ENCODE measurements at regions not wholly inside any gene's neighbourhood (a gene's known extent, or its start where the extent isn't known, plus 50 kb on each side); places are given as distances from the start of the nearest gene placed in this dataset.
A peak's percentile ranks its signal among the peaks of the same experiment; 100 is the strongest.

GRCh38 chr2:200137271-200137670, 169.2 kb upstream of the SPATS2L start:
- no peak for DNase-seq (ENCODE audit: low spot score)

DNA sequence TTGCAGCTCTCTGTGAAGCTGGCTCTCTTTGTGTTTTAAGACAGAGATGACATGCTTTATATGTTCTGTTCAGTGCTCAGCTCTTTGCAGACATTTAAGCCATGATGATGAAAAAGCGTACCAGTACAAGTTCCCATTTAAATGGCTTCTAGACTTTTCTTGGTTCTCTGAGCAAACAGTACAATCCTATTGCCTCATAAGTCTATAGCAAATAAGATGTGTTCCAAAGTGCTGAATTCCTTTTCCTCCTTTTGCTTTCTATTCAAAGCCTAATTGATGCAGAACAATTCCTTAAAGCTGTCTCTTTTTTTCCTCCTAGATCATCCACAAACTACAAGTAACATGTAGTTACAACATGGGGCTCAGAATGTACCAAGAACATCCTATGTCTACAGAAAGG, 168.8 kb upstream of the SPATS2L start:
- DNase-seq (ENCODE audit: low spot score) = no peak

DNA sequence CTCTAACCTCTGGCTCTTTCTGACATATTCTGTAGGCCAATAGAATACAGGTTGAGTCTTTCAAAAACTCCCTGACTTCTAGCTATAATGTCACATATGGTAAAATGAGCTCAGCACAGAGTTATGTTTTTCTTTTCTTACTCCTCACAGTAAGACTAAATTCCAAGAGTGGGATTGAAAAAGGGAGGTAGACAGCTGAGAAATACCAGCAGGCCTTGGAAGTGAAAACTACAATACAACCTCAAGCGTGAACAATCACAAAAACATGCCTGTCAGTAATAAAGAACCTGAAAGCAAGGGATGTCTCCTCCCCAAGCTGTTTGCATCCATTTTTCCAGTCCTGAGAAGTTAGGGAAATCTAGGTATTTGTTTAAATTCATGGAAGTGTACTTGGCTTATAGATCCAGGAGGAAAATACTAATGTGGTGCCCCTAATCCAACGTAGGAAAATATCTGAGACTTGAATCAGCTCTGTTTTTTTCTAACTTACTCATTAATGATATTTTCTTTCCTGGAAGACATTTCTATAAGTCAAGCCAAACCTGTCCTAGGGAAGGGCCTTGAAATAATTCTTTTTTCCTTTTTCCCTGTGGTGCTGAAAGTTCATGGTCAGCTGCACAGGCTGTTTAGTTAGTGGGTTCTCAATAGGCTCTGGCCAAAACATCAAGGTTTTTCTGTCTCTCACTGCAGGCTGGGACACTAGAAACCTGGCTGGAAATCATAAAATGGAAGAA, 167.9 kb upstream of the SPATS2L start:
- DNase-seq (ENCODE audit: low spot score) = no peak

DNA sequence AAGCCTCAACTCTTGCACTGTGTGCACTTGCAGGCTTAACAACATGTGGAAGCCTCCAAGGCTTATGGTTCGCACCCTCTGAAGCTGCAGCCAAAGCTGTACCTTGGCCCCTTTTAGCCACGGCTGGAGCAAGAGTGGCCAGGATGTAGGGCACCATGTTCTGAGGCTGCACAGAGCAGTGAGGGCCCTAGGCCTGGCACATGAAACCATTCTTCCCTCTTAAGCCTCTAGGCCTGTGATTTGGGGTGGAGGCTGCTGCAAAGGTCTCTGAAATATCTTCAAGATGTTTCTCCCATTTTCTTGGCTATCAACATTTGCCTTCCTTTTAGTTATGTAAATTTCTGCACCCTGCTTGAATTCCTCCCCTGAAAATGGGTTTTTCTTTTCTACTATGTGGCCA, 161.9 kb upstream of the SPATS2L start:
- DNase-seq (ENCODE audit: low spot score) = no peak

GRCh38 chr2:200146501-200146900, 160.0 kb upstream of the SPATS2L start:
- no peak for DNase-seq (ENCODE audit: low spot score)

GRCh38 chr2:200147371-200147770, 159.1 kb upstream of the SPATS2L start:
- DNase-seq (ENCODE audit: low spot score) = no peak

DNA sequence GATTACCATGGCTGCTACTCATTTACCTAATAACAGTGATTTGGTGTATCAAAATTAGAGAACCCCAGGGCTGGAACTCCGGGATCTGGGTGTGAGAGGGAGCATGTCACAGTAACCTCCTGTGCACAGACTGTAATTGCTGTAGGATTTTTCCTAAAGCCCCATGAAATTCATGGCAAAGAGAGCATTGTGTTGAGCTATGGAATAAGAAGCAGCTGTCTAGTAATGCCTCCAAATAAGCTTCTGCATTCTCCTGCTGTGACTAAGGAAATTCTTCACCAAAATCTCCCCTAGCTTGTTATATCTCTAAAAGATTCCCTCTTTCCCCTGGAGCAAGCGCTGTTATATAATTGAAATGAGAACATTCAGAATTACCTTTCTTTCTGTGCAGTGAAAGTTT, 158.1 kb upstream of the SPATS2L start:
- no peak for DNase-seq (ENCODE audit: low spot score)

- DNase-seq (ENCODE audit: low spot score) = no peak
Measured at GRCh38 chr2:200150411-200151086, 155.9 kb upstream of the SPATS2L start.

DNA sequence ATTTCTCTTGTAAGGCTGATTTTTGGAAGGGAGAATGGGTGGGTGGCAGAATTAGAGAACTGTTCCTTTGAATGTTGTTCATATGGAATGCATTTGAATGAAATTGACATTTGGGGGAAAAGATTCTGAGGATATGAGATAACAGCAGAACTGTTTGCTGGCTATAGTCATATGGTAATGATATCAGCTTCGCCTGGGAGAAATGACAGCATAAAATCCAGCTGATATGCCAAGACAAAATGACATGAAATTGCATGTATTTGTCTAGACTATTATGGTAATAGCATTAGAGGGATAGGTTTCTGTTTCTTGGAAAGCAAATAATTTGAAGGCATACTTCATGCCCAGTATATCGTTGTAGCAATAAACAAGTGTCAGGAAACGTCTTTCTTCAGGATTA, 150.8 kb upstream of the SPATS2L start:
- no peak for DNase-seq (ENCODE audit: low spot score)

- DNase-seq (ENCODE audit: low spot score) = peak; percentile 87
Measured at GRCh38 chr2:200156166-200156835, 150.2 kb upstream of the SPATS2L start.

GRCh38 chr2:200158647-200159356, 147.7 kb upstream of the SPATS2L start:
- DNase-seq (ENCODE audit: low spot score) = no peak

- DNase-seq (ENCODE audit: low spot score) = no peak
Measured at GRCh38 chr2:200159357-200159707, 147.2 kb upstream of the SPATS2L start.

DNA sequence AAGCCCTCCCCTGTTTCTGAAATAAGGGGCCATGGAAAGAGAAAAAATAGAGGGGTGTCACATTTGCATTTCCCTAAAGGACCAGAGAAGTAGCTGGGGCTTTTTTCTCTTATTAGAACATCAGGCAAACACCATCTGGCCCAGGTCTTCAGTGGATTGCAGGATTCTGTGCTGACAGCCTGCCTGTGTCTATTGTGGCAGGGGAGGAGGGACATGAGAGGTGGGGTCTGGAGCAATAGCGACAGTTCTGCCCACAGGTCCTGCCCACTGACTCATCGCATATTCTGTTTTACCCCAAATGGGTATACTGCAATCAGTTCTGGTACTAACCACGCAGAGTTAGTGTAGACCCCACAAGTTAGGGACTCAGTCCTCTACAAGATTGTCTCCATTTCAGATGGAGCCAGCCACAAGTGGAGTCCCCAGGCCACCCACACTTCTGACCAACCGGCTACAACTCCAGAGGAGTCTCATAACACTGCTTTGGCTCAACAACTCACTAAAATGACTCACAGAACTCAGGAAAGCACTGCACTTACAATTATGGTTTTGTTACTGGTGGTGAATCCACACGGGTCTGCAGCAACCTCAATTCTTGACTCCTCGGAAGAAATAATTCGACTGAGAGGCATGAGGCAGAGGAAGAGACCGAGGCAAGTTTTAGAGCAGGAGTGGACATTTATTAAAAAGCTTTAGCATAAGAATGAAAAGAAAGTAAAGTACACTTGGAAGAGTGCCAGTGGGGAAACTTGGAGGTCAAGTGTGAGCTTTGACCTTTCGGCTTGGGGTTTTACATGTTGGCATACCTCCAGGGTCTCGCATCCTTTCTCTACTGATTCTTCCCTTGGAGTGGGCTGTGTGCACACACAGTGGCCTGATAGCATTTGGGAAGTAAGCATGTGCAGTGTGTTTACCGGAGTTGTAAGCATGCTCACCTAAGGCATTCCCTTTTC, 146.4 kb upstream of the SPATS2L start:
- DNase-seq (ENCODE audit: low spot score) = peak; percentile 16

DNA sequence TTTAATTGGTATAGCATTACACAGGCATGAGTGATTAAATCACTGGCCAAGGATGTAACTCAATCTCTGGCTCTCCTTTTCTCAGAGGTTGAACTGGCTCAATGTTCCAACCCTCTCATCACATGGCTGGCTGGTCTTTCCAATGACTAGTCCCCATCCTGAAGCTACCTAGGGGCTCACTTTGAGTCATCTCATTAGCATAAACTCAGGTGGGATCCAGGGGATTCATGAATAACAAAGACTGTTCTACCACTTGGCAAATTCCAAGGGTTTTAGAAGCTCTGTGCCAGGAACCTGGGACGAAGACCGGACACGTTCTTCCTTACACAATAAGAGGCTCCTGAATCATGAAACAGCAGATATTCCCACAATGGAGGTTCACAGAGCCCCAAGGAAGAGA, 145.0 kb upstream of the SPATS2L start:
- no peak for DNase-seq (ENCODE audit: low spot score)

GRCh38 chr2:200165687-200166086, 140.8 kb upstream of the SPATS2L start:
- no peak for DNase-seq (ENCODE audit: low spot score)

- DNase-seq (ENCODE audit: low spot score) = no peak
Measured at GRCh38 chr2:200168641-200169555, 137.6 kb upstream of the SPATS2L start.

DNA sequence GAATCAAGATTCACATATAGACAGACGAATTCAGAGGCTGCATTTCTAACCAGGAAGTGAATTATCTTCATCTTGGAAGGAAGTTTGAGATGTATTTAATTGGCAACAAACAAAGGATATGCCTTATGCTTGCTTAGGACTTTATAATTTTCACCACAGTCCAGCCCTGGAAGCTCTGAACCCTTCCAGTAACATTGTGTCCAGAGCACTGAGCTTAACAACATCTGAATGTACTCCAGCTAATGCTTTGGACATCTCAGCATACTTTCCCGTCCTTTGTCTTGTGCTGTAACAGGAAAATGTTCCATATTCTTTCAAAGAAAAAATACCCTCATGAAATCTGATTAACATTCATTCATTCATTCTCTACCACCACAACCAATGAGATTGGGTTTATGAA, 136.3 kb upstream of the SPATS2L start:
- no peak for DNase-seq (ENCODE audit: low spot score)

DNA sequence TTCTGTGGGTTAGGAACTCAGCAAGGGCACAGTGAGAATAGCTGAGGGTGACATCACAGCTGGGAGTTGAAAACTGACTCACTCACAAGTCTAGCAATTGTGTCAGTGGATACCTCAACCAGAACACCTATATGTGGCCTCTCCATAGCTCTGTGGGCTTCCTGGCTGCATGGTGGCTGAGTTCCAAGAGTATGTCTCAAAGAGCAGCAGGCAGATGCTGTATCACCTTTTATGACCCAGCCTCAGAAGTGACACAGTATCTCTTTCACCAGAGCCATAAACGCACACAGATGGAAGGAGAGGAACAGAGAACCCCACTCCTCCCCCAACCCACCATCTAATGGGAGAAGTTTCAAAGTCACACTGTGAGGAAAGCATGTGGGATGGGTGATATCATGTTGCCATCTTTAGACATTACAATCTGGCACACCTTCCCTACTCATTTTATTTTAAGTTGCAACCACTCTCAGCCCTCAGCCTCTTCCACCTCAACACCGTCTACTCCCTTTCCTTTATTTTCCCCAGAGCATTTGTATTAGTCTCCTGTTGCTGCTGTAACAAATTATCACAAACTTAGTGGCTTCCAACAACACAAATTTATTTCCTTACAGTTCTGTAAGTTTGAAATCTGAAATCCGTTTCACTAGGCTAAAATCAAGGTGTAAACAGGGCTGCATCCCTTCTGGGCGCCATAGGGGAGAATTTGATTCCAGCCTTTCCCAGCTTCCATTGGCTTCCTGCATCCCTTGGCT, 134.6 kb upstream of the SPATS2L start:
- no peak for DNase-seq (ENCODE audit: low spot score)

GRCh38 chr2:200172521-200172920, 134.0 kb upstream of the SPATS2L start:
- DNase-seq (ENCODE audit: low spot score) = no peak

Measured in H4 (cell line).